T-helper 2 cell treated with Interferon-gamma antibody and Interleukin-4, amounts not matched to agents 100 ng/mL and 5 ng/mL, for 36 hours (primary cell): ENCODE measurements at regions not wholly inside any gene's neighbourhood (a gene's known extent, or its start where the extent isn't known, plus 50 kb on each side); places are given as distances from the start of the nearest gene placed in this dataset.

Experiments
- intact Hi-C: fragments of 100-400 bp; cut with micrococcal nuclease; formaldehyde crosslinking; loops from one replicate; pipeline ENCODE4 v1.15.1; 2023

DNA sequence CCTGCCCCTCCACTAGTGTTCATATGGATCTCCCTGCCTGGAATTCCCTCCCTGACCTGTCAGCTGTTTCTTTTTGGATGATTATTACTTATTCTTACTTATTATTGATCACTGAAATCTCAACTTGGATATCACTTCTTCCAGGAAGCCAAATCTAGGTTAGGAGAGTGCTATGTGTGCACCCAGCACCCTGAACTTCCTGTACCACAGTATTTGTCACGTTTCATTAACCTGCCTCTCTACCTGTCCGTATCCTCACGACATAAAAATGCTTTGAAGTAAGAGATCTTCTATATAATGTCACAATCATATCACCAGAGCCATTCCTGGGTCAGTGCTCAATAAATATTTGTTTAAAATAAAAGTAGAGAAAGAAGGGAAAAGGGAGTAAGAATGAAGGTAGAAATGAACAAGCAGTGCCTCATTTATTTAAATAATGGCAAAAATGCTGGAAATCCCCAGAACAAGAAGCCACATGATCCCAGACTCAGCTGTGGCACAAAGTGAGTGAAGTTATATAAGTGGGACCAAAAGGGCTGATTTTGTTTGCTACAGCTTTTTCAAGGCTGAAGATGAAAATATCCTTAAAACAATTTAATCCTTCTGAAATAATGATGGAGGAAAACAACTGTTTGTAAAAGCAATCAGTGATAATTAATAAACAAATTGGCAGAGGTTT is 88.0 kb upstream of the MANEA start:
- intact Hi-C loops = no loop called here

DNA sequence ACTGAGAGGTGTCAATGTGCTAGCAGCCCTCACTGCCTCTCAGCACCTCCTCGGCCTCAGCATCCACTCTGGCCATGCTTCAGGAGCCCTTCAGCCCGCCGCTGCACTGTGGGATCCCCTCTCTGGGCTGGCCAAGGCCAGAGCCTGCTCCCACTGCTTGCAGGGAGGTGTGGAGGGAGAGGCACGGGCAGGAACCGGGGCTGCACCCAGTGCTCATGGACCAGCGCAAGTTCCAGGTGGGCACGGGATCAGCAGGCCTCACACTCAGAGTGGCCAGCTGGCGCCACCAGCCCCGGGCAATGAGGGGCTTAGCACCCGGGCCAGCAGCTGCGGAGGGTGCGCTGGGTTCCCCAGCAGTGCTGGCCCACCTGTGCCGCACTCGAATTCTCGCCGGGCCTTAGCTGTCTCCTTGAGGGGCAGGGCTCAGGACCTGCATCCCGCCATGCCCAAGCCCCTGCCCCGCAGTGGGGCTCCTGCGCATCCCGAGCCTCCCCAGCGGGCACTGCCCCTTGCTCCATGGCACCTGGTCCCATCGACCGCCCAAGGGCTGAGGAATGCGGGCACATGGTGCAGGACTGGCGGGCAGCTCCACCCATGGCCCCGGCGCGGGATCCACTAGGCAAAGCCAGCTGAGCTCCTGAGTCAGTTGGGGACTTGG is 80.4 kb upstream of the MANEA start:
- intact Hi-C loops = no loop called here

DNA sequence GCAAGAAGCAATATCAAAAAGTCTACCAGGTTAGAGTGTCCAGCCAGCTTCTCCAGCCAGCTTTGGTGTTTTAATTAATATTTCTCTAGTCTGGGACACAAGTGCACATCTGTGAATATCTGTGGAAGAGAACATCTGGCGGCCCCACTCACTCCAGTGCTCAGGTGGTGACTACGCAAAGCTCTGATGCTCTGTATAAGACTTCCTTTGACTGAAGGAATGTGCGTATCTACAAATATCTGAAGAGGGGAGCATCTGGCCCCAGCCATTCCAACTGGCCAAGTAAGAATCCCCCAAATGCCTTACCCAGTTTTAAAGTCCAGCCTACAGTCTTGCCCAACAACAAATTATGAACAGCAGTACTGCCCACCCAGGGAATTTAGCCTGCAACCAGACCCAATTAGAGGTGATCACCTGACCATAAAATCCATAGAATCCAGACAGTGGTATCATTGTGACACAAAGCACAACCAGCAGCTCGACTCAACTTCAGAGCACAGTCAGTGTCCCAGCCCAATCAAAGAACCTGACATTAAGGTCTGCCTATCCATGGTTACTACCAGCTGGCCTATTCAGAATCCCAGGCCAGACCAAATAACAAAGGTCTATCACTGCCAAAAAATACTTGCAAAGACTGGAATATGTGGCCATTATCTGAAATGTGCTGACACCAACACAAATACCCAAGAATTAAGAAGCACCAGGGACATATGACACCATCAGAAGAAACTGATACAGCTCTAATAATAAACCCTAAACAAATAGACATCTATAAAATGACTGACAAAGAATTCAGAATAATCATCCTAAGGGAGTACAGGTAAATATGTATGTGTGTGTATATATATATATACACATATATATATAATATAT is 76.1 kb upstream of the MANEA start:
- intact Hi-C loops = no loop called here

DNA sequence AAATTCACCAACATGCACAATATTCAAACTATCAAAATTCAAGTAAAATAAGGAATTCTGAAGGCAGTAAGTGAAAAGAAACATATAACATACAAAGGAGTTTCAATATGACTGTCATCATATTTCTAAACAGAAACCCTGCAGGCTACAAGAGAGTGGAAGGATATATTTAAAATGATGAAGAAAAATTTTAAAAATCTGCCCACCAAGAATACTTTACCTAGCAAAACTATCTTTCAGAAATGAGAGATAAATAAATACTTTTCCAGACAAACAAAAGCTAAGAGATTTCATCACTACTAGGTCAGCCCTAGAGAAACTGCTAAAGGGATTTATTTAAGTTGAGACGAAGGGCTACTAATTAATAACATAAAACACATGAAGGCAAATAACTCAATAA is 73.8 kb upstream of the MANEA start:
- intact Hi-C loops = no loop called here

DNA sequence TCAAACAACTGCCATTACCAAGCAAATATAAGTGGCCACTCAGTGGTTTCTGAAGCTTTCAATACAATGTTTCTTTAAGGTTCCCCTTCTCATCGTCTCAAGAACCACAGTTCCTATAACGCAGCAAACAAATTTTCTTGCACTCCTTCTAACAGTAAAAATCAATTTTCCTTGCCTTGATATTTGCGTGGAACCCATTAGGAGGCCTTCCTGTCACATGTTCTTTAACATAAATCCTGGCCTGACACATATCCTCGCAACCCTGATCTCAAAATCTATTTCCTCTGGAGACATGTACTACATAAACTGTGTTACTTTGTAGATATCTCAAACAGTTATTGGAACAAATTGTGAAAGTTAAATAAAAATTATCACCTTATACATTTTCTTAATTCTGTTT is 65.9 kb upstream of the MANEA start:
- intact Hi-C loops = no loop called here

- intact Hi-C loops = no loop called here
These were observed 61.4 kb upstream of the MANEA start for GRCh38 chr6:95515975-95516374.

GRCh38 chr6:95517004-95517403 is 60.3 kb upstream of the MANEA start:
- intact Hi-C loops = no loop called here

DNA sequence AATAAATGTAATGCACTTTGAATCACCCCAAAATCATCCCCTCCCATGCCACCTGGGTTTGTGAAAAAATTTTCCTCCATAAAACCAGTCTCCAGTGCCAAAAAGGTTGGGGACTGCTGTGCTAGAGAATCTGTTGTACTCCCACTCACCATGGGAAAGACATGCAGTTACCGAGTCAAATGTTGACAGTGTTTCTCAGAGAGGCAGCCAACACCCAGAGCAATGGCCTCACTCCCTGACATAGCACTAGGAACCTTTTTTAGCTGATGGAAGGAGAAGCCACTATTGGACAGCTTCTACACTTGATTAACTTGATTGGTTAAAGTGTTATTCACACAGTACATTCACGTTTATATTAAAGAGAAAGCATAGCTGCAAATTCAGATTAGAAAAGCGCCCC is 59.8 kb upstream of the MANEA start:
- intact Hi-C loops = no loop called here

GRCh38 chr6:95518630-95519227 is 58.6 kb upstream of the MANEA start:
- intact Hi-C loops = no loop called here

GRCh38 chr6:95519228-95520037 is 57.9 kb upstream of the MANEA start:
- intact Hi-C loops = no loop called here

DNA sequence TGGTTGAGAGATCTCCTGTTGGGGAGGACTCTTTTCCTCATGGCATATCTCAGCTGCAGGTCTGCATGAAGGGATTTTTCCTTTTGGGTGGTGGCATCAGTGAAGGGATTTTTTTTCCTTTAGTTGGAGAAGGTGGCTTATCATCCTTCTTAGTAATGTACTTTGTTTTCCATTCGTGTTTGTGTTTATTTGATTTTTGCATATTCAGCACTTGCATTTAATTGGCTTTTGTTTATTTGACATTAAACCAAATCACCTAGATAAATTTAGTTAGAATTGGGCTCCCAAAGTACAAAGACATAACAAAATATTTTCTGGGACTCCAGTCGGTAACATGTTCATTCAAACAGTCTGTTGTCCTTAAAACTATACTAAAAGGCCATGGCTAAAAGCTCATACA is 56.2 kb upstream of the MANEA start:
- intact Hi-C loops = no loop called here
